SK-N-SH (cell line): ENCODE measurements at regions not wholly inside any gene's neighbourhood (a gene's known extent, or its start where the extent isn't known, plus 50 kb on each side); places are given as distances from the start of the nearest gene placed in this dataset.

Experiments
- CTCF ChIA-PET: fragments of 300-600, 350-600 bp; formaldehyde crosslinking; extraction: SDS; loops from one replicate; lab custom pipeline; 2021; lab: Yijun Ruan, JAX
- POLR2A ChIA-PET: fragments of 350-600 bp; sonication (Branson Sonifier 250); formaldehyde crosslinking; extraction: SDS; loops from one replicate; lab custom pipeline; 2020; ENCODE audit warnings: antibody characterized with exemption, inconsistent platforms; lab: Yijun Ruan, JAX
- DNase-seq: peaks from one replicate; pipeline ENCODE4 v3.0.0; 2012
- H2AFZ ChIP-seq: fragments of 200-600 bp; sonication (generic); 2 replicates; pipeline ENCODE4 v1.8.1; 2016; ENCODE audit warnings: antibody characterized with exemption, mild to moderate bottlenecking, low read depth
- H3F3A ChIP-seq: fragments of 200-600 bp; sonication (generic); replicated peaks from 2 replicates; pipeline ENCODE3; 2016; ENCODE audit warnings: antibody characterized with exemption, mild to moderate bottlenecking; ENCODE audit not compliant: insufficient read depth
- H3K27ac ChIP-seq, 2 experiments: fragments of 200-500 bp in 1 of 2; fragments of 200-600 bp in 1 of 2; sonication (Bioruptor generic) in 1 of 2; sonication (generic), shearing (Covaris generic) in 1 of 2; 2 replicates each; pipeline versions ENCODE4 v1.5.1 to v1.6.1; 2014 to 2016; ENCODE audit warnings: low read depth in 2 of 2, inconsistent platforms in 1 of 2, low read length in 1 of 2, mild to moderate bottlenecking in 1 of 2, mixed read lengths in 1 of 2
- H3K27me3 ChIP-seq: fragments of 200-600 bp; sonication (generic), shearing (Covaris generic); 2 replicates; pipeline ENCODE4 v1.6.1; 2016; ENCODE audit warnings: mixed run types; ENCODE audit not compliant: insufficient read depth
- H3K36me3 ChIP-seq, 2 experiments: fragments of 200-500 bp in 1 of 2; fragments of 200-600 bp in 1 of 2; sonication (Bioruptor generic) in 1 of 2; sonication (generic) in 1 of 2; replicated peaks in 1 of 2; 2 replicates each; pipeline versions ENCODE3 to v1.5.1; 2014 to 2016; ENCODE audit warnings: low read length in 1 of 2, mild to moderate bottlenecking in 1 of 2; ENCODE audit not compliant: insufficient read depth in 2 of 2, control insufficient read depth in 1 of 2
- H3K4me1 ChIP-seq, 2 experiments: fragments of 200-500 bp in 1 of 2; fragments of 200-600 bp in 1 of 2; sonication (Bioruptor generic) in 1 of 2; sonication (generic), shearing (Covaris generic) in 1 of 2; 2 replicates each; pipeline versions ENCODE4 v1.5.1 to v1.6.1; 2014 to 2016; ENCODE audit warnings: low read depth in 1 of 2, low read length in 1 of 2, mixed run types in 1 of 2; ENCODE audit not compliant: insufficient read depth in 2 of 2, control insufficient read depth in 1 of 2
- H3K4me2 ChIP-seq: fragments of 200-600 bp; sonication (generic), shearing (Covaris generic); 2 replicates; pipeline ENCODE4 v1.6.1; 2017; ENCODE audit warnings: mixed run types
- H3K4me3 ChIP-seq, 2 experiments: fragments of 200-500 bp in 1 of 2; fragments of 200-600 bp in 1 of 2; sonication (Bioruptor generic) in 1 of 2; sonication (generic), shearing (Covaris generic) in 1 of 2; 2 replicates each; pipeline versions ENCODE4 v1.5.1 to v1.8.1; 2014 to 2016; ENCODE audit warnings: low read depth in 2 of 2, inconsistent platforms in 1 of 2, low read length in 1 of 2, mild to moderate bottlenecking in 1 of 2, mixed read lengths in 1 of 2, moderate library complexity in 1 of 2
- H3K79me2 ChIP-seq: fragments of 200-600 bp; sonication (generic); 2 replicates; pipeline ENCODE4 v1.8.1; 2017; ENCODE audit warnings: mild to moderate bottlenecking; ENCODE audit not compliant: insufficient read depth
- H3K9ac ChIP-seq: fragments of 200-600 bp; sonication (generic); 2 replicates; pipeline ENCODE4 v1.6.1; 2017; ENCODE audit warnings: mixed run types
- H3K9me2 ChIP-seq: fragments of 200-600 bp; sonication (generic); 2 replicates; pipeline ENCODE4 v1.6.1; 2017; ENCODE audit warnings: mixed run types
- H3K9me3 ChIP-seq: fragments of 200-600 bp; sonication (generic); 2 replicates; pipeline ENCODE4 v1.6.1; 2017; ENCODE audit warnings: mixed run types, mild to moderate bottlenecking, moderate library complexity
- H4K20me1 ChIP-seq: fragments of 200-600 bp; sonication (generic); 2 replicates; pipeline ENCODE4 v1.6.1; 2017; ENCODE audit warnings: mild to moderate bottlenecking, mixed run types; ENCODE audit not compliant: insufficient read depth
- CTCF ChIP-seq: fragments of 200-600 bp; sonication (generic); IDR thresholded peaks from 2 replicates; pipeline ENCODE4 v1.6.1; 2017; ENCODE audit warnings: antibody characterized with exemption, mild to moderate bottlenecking, moderate library complexity
- FOSL2 ChIP-seq: IDR thresholded peaks from 2 replicates; pipeline ENCODE4 v1.4.0; 2012; ENCODE audit warnings: low read depth, mild to moderate bottlenecking, moderate library complexity, borderline replicate concordance
- FOXJ3 ChIP-seq: sonication (generic); formaldehyde crosslinking; IDR thresholded peaks from 2 replicates; pipeline ENCODE4 v1.5.1; 2020; ENCODE audit warnings: mild to moderate bottlenecking, missing genetic modification reagents
- FOXM1 ChIP-seq: IDR thresholded peaks from 2 replicates; pipeline ENCODE4 v1.4.0; 2012; ENCODE audit warnings: low read depth, mild to moderate bottlenecking
- GABPA ChIP-seq: IDR thresholded peaks from 2 replicates; pipeline ENCODE4 v1.4.0; 2012; ENCODE audit warnings: low read depth, mild to moderate bottlenecking
- GATA2 ChIP-seq: sonication (generic); formaldehyde crosslinking; IDR thresholded peaks from 2 replicates; pipeline ENCODE4 v1.5.0; 2020; ENCODE audit warnings: mild to moderate bottlenecking, missing genetic modification reagents
- NRF1 ChIP-seq: IDR thresholded peaks from 2 replicates; pipeline ENCODE4 v1.6.1; 2012; ENCODE audit warnings: low read depth, mild to moderate bottlenecking, low read length
- PBX3 ChIP-seq: IDR thresholded peaks from 2 replicates; pipeline ENCODE4; 2012
- RCOR1 ChIP-seq: fragments of 150-350 bp; IDR thresholded peaks from 2 replicates; pipeline ENCODE4 v1.6.1; 2017; ENCODE audit warnings: antibody characterized with exemption, low read length
- REST ChIP-seq: IDR thresholded peaks from 2 replicates; pipeline ENCODE4 v1.6.1; 2012; ENCODE audit warnings: mild to moderate bottlenecking, low read depth, low read length, moderate library complexity
- RFX5 ChIP-seq: IDR thresholded peaks from 2 replicates; pipeline ENCODE4 v1.6.1; 2012; ENCODE audit warnings: mild to moderate bottlenecking, improper control_type of control experiment, low read length
- SIN3A ChIP-seq: IDR thresholded peaks from 2 replicates; pipeline ENCODE4 v1.6.1; 2012; ENCODE audit warnings: low read depth, mild to moderate bottlenecking, low read length, moderate library complexity, borderline replicate concordance
- TCF12 ChIP-seq: IDR thresholded peaks from 2 replicates; pipeline ENCODE4 v1.4.0; 2012
- WGBS: methylation state at CpG from one replicate; pipeline ENCODE4 v1.1.6; 2017; ENCODE audit warnings: low lambda C conversion rate; 5-methylcytosine and 5-hydroxymethylcytosine counted together
- TF ChIP-seq, protein P1 (sequence below): fragments of 150-350 bp; IDR thresholded peaks from 2 replicates; pipeline ENCODE4 v1.6.1; 2016; ENCODE audit warnings: mild to moderate bottlenecking, low read depth, low read length
- TF ChIP-seq, protein P2 (sequence below): IDR thresholded peaks from 2 replicates; pipeline ENCODE4 v1.4.0; 2012; ENCODE audit warnings: low read depth, borderline replicate concordance

DNA sequence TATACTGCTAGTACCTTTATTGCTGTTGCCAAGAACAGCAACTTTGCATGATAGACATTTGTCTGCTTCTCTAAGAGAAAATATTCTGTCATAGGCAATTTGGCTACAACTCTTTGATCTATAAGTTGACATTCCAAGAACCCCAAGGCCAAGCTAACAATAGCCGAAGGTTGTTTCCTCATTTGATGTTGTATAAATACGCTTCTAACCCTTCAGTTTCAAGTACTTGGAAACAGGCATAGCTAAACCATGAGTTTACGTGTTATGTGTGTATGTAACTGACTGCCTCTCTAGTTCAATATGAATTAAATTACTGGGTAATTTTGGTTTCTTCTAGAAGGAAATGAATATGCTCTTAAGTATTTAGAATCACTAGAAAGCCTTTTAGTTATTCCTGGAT lies 1034.0 kb downstream of the TLE4 start:
- H3K9me3 ChIP-seq, result no peaks in the 10 kb centered on the region
- no peaks in the 10 kb centered on the region for H3K4me1 ChIP-seq
- H3K9ac ChIP-seq, result no peak overlapping the region
- H3K4me3 ChIP-seq, result no peak overlapping the region
- no peaks in the 10 kb centered on the region for H3F3A ChIP-seq
- H3K27me3 ChIP-seq, result no peaks in the 10 kb centered on the region
- H4K20me1 ChIP-seq, result no peaks in the 10 kb centered on the region
- no peak overlapping the region for H3K27ac ChIP-seq
- WGBS, result 53% methylated on average over 3 of the region's 3 CpGs
- H3K36me3 ChIP-seq, result no peaks in the 10 kb centered on the region
- CTCF ChIA-PET, result interaction anchor here (0.6 to 1.4 kb wide), 2 partner anchors 12 to 19 kb away, joined by 3 to 4 read pairs; no protein-coding TSS in a partner anchor
- H2AFZ ChIP-seq, result no peak overlapping the region
- POLR2A ChIA-PET, result no interaction called here
- TF ChIP-seq, protein P1, sequence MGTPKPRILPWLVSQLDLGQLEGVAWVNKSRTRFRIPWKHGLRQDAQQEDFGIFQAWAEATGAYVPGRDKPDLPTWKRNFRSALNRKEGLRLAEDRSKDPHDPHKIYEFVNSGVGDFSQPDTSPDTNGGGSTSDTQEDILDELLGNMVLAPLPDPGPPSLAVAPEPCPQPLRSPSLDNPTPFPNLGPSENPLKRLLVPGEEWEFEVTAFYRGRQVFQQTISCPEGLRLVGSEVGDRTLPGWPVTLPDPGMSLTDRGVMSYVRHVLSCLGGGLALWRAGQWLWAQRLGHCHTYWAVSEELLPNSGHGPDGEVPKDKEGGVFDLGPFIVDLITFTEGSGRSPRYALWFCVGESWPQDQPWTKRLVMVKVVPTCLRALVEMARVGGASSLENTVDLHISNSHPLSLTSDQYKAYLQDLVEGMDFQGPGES, result no peak
- no peak for TF ChIP-seq REST
- no peak overlapping the region for H3K4me2 ChIP-seq
- H3K79me2 ChIP-seq, result no peaks in the 10 kb centered on the region
- H3K9me2 ChIP-seq, result no peaks in the 10 kb centered on the region
- no peak for DNase-seq

- peak; percentile 4 for DNase-seq
- no peaks in the 10 kb centered on the region for H3F3A ChIP-seq
- H2AFZ ChIP-seq, result no peak overlapping the region
- H3K9ac ChIP-seq, result no peak overlapping the region
- no peak overlapping the region for H3K4me2 ChIP-seq
- no peaks in the 10 kb centered on the region for H3K27me3 ChIP-seq
- ChIA-PET POLR2A (no interaction called here), CTCF (interaction anchor here (0.6 to 1.4 kb wide), 4 partner anchors 11 to 837 kb away, joined by 3 to 4 read pairs (median 4); no protein-coding TSS in a partner anchor)
- no peaks in the 10 kb centered on the region for H4K20me1 ChIP-seq
- H3K4me3 ChIP-seq, result no peak overlapping the region; a peak in 1 of 4 replicates
- no peaks in the 10 kb centered on the region for H3K79me2 ChIP-seq
- H3K36me3 ChIP-seq, result no peaks in the 10 kb centered on the region
- H3K4me1 ChIP-seq, result no peaks in the 10 kb centered on the region
- 30% methylated on average over 2 of the region's 2 CpGs for WGBS
- H3K9me3 ChIP-seq, result no peaks in the 10 kb centered on the region
- no peaks in the 10 kb centered on the region for H3K9me2 ChIP-seq
- no peak overlapping the region for H3K27ac ChIP-seq
- peak; percentile 42 for TF ChIP-seq CTCF
- TF ChIP-seq GABPA, result no peak
- no peak for TF ChIP-seq RFX5
- no peak for TF ChIP-seq SIN3A
- no peak for TF ChIP-seq FOSL2
- no peak for TF ChIP-seq FOXJ3 (CRISPR knock-in tag)
- TF ChIP-seq RCOR1, result no peak
- no peak for TF ChIP-seq REST
- TF ChIP-seq GATA2, result no peak
- TF ChIP-seq, protein P2, sequence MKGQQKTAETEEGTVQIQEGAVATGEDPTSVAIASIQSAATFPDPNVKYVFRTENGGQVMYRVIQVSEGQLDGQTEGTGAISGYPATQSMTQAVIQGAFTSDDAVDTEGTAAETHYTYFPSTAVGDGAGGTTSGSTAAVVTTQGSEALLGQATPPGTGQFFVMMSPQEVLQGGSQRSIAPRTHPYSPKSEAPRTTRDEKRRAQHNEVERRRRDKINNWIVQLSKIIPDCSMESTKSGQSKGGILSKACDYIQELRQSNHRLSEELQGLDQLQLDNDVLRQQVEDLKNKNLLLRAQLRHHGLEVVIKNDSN, result no peak
- no peak for TF ChIP-seq FOXM1
- TF ChIP-seq PBX3, result no peak
- TF ChIP-seq NRF1, result no peak
- no peak for TF ChIP-seq TCF12
Observed at GRCh38 chr9:80605129-80605528, 1033.4 kb downstream of the TLE4 start.
